ENCODE measurements at regions not wholly inside any gene's neighbourhood (a gene's known extent, or its start where the extent isn't known, plus 50 kb on each side); places are given as distances from the start of the nearest gene placed in this dataset.
A peak's percentile ranks its signal among the peaks of the same experiment; 100 is the strongest.

- Mint-ChIP-seq H3K9me3 (peaks cover 14% of the 10 kb centered on the region), H3K4me1 (peaks cover 4% of the 10 kb centered on the region), H3K27me3 (ENCODE audit: low read depth, poor library complexity) (no peaks in the 10 kb centered on the region), H3K4me3 (no peak overlapping the region), H3K27ac (no peak overlapping the region), H3K36me3 (ENCODE audit: low read depth) (no peaks in the 10 kb centered on the region)
- TF ChIP-seq CTCF (IDR thresholded peaks at IDR 0.05), result no peak
- DNase-seq, result no peak
Observed at GRCh38 chr12:70032076-70032475, 207.0 kb downstream of the MYRFL start.

DNA sequence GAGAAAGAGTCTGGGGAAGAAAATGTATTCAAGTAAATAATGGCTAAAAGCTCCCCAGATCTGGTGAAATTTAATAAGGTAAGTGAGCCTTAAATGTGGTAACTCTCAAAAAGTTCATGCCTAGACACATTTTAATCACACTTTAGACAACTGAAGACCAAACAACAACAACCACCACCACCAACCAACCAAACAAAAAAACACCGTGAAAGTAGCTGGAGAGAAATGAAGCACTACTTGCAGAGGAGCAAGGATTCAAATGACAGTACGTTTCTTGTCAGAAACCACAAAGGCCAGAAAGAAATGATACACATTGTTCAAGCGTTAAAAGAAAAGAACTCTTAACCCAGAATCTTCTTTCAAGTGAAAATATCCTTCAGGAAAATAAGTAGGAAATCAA lies 208.3 kb downstream of the MYRFL start:
- TF ChIP-seq CTCF (IDR thresholded peaks at IDR 0.05), result no peak
- DNase-seq, result no peak
- Mint-ChIP-seq H3K4me1 (peaks cover 4% of the 10 kb centered on the region), H3K4me3 (no peak overlapping the region), H3K27ac (no peak overlapping the region), H3K27me3 (ENCODE audit: low read depth, poor library complexity) (no peaks in the 10 kb centered on the region), H3K9me3 (peaks cover 14% of the 10 kb centered on the region), H3K36me3 (ENCODE audit: low read depth) (no peaks in the 10 kb centered on the region)

- Mint-ChIP-seq H3K9me3 (no peaks in the 10 kb centered on the region), H3K27ac (no peak overlapping the region), H3K4me1 (peaks cover 18% of the 10 kb centered on the region), H3K27me3 (ENCODE audit: low read depth, poor library complexity) (no peaks in the 10 kb centered on the region), H3K4me3 (no peak overlapping the region), H3K36me3 (ENCODE audit: low read depth) (peaks cover 4% of the 10 kb centered on the region)
- TF ChIP-seq CTCF (IDR thresholded peaks at IDR 0.05), result no peak
- DNase-seq, result no peak
Observed at GRCh38 chr12:70040141-70040540, 203.1 kb upstream of the CNOT2 start.

- Mint-ChIP-seq H3K27ac (peak overlapping the region; percentile 8), H3K4me1 (peaks cover 18% of the 10 kb centered on the region), H3K36me3 (ENCODE audit: low read depth) (peaks cover 4% of the 10 kb centered on the region), H3K4me3 (no peak overlapping the region), H3K9me3 (no peaks in the 10 kb centered on the region), H3K27me3 (ENCODE audit: low read depth, poor library complexity) (peaks cover 7% of the 10 kb centered on the region)
- TF ChIP-seq CTCF (IDR thresholded peaks at IDR 0.05), result no peak
- DNase-seq, result no peak
Observed at GRCh38 chr12:70042675-70043074, 200.6 kb upstream of the CNOT2 start.

- Mint-ChIP-seq H3K27me3 (ENCODE audit: low read depth, poor library complexity) (peaks cover 7% of the 10 kb centered on the region), H3K27ac (no peak overlapping the region), H3K36me3 (ENCODE audit: low read depth) (peaks cover 4% of the 10 kb centered on the region), H3K4me1 (peaks cover 17% of the 10 kb centered on the region), H3K4me3 (no peak overlapping the region), H3K9me3 (no peaks in the 10 kb centered on the region)
- no peak for DNase-seq
- TF ChIP-seq CTCF (IDR thresholded peaks at IDR 0.05), result no peak
Observed at GRCh38 chr12:70043490-70044138, 199.6 kb upstream of the CNOT2 start.

- Mint-ChIP-seq H3K4me1 (peaks cover 13% of the 10 kb centered on the region), H3K36me3 (ENCODE audit: low read depth) (peaks cover 4% of the 10 kb centered on the region), H3K27ac (no peak overlapping the region), H3K9me3 (no peaks in the 10 kb centered on the region), H3K4me3 (no peak overlapping the region), H3K27me3 (ENCODE audit: low read depth, poor library complexity) (peaks cover 7% of the 10 kb centered on the region)
- no peak for TF ChIP-seq CTCF (IDR thresholded peaks at IDR 0.05)
- no peak for DNase-seq
Observed at GRCh38 chr12:70044167-70044566, 199.1 kb upstream of the CNOT2 start.

Data from nephron progenitor cell (in vitro differentiated cells).